H4 (cell line): ENCODE measurements at regions not wholly inside any gene's neighbourhood (a gene's known extent, or its start where the extent isn't known, plus 50 kb on each side); places are given as distances from the start of the nearest gene placed in this dataset.

Experiments used
- DNase-seq: peaks from one replicate; pipeline ENCODE4 v3.0.0-alpha.2; 2015; ENCODE audit warnings: low spot score

GRCh38 chr11:19560156-19560555 lies 152.5 kb upstream of the NAV2 start:
- DNase-seq = no peak

- DNase-seq = no peak
These were observed 152.9 kb upstream of the NAV2 start for GRCh38 chr11:19559746-19560145.

GRCh38 chr11:19558189-19558986 lies 154.2 kb upstream of the NAV2 start:
- DNase-seq = no peak

- peak; percentile 78 for DNase-seq
These were observed 154.9 kb upstream of the NAV2 start for GRCh38 chr11:19557720-19558140.

GRCh38 chr11:19557185-19557584 lies 155.5 kb upstream of the NAV2 start:
- DNase-seq = no peak

- DNase-seq = no peak
These were observed 157.4 kb upstream of the NAV2 start for GRCh38 chr11:19555266-19555665.

- peak; percentile 72 for DNase-seq
These were observed 158.8 kb upstream of the NAV2 start for GRCh38 chr11:19553683-19554333.

- DNase-seq = no peak
These were observed 159.9 kb upstream of the NAV2 start for GRCh38 chr11:19552656-19553260.

- DNase-seq = no peak
These were observed 160.5 kb upstream of the NAV2 start for GRCh38 chr11:19552161-19552560.

- DNase-seq = no peak
These were observed 161.2 kb upstream of the NAV2 start for GRCh38 chr11:19551457-19551856.

- DNase-seq = no peak
These were observed 165.6 kb upstream of the NAV2 start for GRCh38 chr11:19547044-19547443.

GRCh38 chr11:19546325-19546724 lies 166.3 kb upstream of the NAV2 start:
- DNase-seq = no peak

- DNase-seq = no peak
These were observed 171.1 kb upstream of the NAV2 start for GRCh38 chr11:19541521-19542049.

- no peak for DNase-seq
These were observed 172.8 kb upstream of the NAV2 start for GRCh38 chr11:19539861-19540260.

GRCh38 chr11:19537803-19538453 lies 174.7 kb upstream of the NAV2 start:
- no peak for DNase-seq

- DNase-seq = no peak
These were observed 176.5 kb upstream of the NAV2 start for GRCh38 chr11:19536131-19536530.

- DNase-seq = no peak
These were observed 182.1 kb upstream of the NAV2 start for GRCh38 chr11:19530505-19530904.

GRCh38 chr11:19526119-19526518 lies 186.5 kb upstream of the NAV2 start:
- DNase-seq = no peak

- DNase-seq = no peak
These were observed 186.9 kb upstream of the NAV2 start for GRCh38 chr11:19525714-19526113.

GRCh38 chr11:19525276-19525675 lies 187.4 kb upstream of the NAV2 start:
- DNase-seq = no peak

- DNase-seq = no peak
These were observed 188.4 kb upstream of the NAV2 start for GRCh38 chr11:19524171-19524671.

- no peak for DNase-seq
These were observed 192.0 kb upstream of the NAV2 start for GRCh38 chr11:19520681-19521080.
